Stomach (tissue), 4 donors: ENCODE measurements at regions not wholly inside any gene's neighbourhood (a gene's known extent, or its start where the extent isn't known, plus 50 kb on each side); places are given as distances from the start of the nearest gene placed in this dataset.

ENCODE experiments used
- POLR2A ChIP-seq, 4 donors: fragments of 450-650 bp; IDR thresholded peaks; one replicate each; pipeline ENCODE4 v1.6.1; 2016; ENCODE audit warnings: antibody characterized with exemption in 4 of 4, control low read depth in 2 of 4, mild to moderate bottlenecking in 1 of 4, moderate library complexity in 1 of 4
- POLR2AphosphoS5 ChIP-seq, 3 donors: sonication (generic); formaldehyde crosslinking; IDR thresholded peaks; one replicate each; pipeline ENCODE4 v1.6.1; 2016; ENCODE audit warnings: antibody characterized with exemption in 3 of 3
- TF ChIP-seq, protein P1 (sequence below), 7 experiments: fragments of 450-650 bp in 4 of 7; fragments of 200-600 bp in 3 of 7; sonication (generic) in 3 of 7; IDR thresholded peaks; one replicate each; pipeline ENCODE4 v1.5.1; 2016 to 2019; ENCODE audit warnings: antibody characterized with exemption in 7 of 7, control low read depth in 2 of 7, mild to moderate bottlenecking in 1 of 7

DNA sequence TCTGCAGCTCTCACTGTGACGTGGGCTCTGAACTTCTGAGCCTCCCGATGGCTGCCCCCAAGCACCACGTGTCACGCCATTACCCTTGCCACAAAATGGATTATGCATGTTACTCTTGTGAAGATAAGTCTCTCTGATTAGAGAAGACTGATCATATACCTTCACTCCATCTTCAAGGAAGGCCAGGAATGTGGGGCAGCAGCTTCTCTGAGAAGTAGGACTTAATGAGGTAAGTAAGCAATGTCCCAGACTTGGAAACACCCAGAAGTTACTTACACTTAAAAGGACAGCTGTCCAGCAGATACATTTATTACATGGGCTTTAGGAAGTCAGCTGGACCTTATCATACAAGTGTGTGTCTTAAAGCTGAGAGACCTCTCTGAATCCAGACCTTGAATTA lies 155.0 kb downstream of the FGF1 start:
- TF ChIP-seq, protein P1, sequence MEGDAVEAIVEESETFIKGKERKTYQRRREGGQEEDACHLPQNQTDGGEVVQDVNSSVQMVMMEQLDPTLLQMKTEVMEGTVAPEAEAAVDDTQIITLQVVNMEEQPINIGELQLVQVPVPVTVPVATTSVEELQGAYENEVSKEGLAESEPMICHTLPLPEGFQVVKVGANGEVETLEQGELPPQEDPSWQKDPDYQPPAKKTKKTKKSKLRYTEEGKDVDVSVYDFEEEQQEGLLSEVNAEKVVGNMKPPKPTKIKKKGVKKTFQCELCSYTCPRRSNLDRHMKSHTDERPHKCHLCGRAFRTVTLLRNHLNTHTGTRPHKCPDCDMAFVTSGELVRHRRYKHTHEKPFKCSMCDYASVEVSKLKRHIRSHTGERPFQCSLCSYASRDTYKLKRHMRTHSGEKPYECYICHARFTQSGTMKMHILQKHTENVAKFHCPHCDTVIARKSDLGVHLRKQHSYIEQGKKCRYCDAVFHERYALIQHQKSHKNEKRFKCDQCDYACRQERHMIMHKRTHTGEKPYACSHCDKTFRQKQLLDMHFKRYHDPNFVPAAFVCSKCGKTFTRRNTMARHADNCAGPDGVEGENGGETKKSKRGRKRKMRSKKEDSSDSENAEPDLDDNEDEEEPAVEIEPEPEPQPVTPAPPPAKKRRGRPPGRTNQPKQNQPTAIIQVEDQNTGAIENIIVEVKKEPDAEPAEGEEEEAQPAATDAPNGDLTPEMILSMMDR (IDR thresholded peaks at IDR 0.05): no peak
- TF ChIP-seq POLR2A (IDR thresholded peaks at IDR 0.05): no peak
- TF ChIP-seq POLR2AphosphoS5 (IDR thresholded peaks at IDR 0.05): no peak
